ENCODE measurements at regions not wholly inside any gene's neighbourhood (a gene's known extent, or its start where the extent isn't known, plus 50 kb on each side); places are given as distances from the start of the nearest gene placed in this dataset.

DNA sequence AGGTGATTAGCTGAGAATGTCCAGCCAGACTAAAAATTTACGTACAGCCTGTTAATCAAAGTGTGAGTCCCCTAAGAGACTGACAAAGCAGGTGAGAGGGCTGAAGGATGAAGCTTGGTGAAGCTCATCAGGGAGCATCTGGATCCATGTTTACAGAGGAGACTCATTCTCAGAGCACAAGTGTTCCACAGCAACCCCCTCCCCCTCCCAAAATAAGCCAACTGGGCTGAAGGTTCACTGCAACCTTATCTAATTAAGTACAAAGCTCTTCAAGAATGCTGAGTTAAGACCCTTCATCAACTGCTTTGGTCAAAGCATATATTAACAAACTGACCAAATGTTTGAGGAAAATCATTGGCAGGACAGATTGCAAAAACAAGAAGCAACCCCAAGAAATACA lies 262.6 kb upstream of the ZNF385D start:
- TF ChIP-seq, protein P1, sequence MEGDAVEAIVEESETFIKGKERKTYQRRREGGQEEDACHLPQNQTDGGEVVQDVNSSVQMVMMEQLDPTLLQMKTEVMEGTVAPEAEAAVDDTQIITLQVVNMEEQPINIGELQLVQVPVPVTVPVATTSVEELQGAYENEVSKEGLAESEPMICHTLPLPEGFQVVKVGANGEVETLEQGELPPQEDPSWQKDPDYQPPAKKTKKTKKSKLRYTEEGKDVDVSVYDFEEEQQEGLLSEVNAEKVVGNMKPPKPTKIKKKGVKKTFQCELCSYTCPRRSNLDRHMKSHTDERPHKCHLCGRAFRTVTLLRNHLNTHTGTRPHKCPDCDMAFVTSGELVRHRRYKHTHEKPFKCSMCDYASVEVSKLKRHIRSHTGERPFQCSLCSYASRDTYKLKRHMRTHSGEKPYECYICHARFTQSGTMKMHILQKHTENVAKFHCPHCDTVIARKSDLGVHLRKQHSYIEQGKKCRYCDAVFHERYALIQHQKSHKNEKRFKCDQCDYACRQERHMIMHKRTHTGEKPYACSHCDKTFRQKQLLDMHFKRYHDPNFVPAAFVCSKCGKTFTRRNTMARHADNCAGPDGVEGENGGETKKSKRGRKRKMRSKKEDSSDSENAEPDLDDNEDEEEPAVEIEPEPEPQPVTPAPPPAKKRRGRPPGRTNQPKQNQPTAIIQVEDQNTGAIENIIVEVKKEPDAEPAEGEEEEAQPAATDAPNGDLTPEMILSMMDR (conservative IDR thresholded peaks at IDR 0.05; ENCODE audit: low read depth, low read length), result no peak
- TF ChIP-seq EZH2 (IDR thresholded peaks at IDR 0.05; ENCODE audit: borderline replicate concordance, low read depth, low read length, poor library complexity, severe bottlenecking), result no peak
